Adipocyte (in vitro differentiated cells): ENCODE measurements at regions not wholly inside any gene's neighbourhood (a gene's known extent, or its start where the extent isn't known, plus 50 kb on each side); places are given as distances from the start of the nearest gene placed in this dataset.

Experiments used
- DNase-seq: peaks from one replicate; pipeline ENCODE4 v3.0.0-alpha.2; 2015; ENCODE audit warnings: low read depth
- H3K27me3 ChIP-seq: replicated peaks from 2 replicates; pipeline ENCODE4 v1.7.0; 2013; ENCODE audit warnings: mild to moderate bottlenecking, low read length, moderate library complexity; ENCODE audit not compliant: control insufficient read depth, insufficient read depth
- H3K36me3 ChIP-seq: 2 replicates; pipeline ENCODE4 v1.7.0; 2013; ENCODE audit warnings: low read length, mild to moderate bottlenecking, moderate library complexity; ENCODE audit not compliant: control insufficient read depth, insufficient read depth, severe bottlenecking
- H3K4me1 ChIP-seq: 2 replicates; pipeline ENCODE4 v1.7.0; 2013; ENCODE audit warnings: mild to moderate bottlenecking, low read length, moderate library complexity; ENCODE audit not compliant: control insufficient read depth, insufficient read depth
- H3K4me3 ChIP-seq: 2 replicates; pipeline ENCODE4 v1.7.0; 2013; ENCODE audit warnings: mild to moderate bottlenecking, low read length, moderate library complexity
- H3K9ac ChIP-seq: 2 replicates; pipeline ENCODE4 v1.7.0; 2013; ENCODE audit warnings: mild to moderate bottlenecking, low read length, moderate library complexity
- H3K9me3 ChIP-seq: 2 replicates; pipeline ENCODE4 v1.7.0; 2013; ENCODE audit warnings: mild to moderate bottlenecking, low read length, moderate library complexity; ENCODE audit not compliant: control insufficient read depth

DNA sequence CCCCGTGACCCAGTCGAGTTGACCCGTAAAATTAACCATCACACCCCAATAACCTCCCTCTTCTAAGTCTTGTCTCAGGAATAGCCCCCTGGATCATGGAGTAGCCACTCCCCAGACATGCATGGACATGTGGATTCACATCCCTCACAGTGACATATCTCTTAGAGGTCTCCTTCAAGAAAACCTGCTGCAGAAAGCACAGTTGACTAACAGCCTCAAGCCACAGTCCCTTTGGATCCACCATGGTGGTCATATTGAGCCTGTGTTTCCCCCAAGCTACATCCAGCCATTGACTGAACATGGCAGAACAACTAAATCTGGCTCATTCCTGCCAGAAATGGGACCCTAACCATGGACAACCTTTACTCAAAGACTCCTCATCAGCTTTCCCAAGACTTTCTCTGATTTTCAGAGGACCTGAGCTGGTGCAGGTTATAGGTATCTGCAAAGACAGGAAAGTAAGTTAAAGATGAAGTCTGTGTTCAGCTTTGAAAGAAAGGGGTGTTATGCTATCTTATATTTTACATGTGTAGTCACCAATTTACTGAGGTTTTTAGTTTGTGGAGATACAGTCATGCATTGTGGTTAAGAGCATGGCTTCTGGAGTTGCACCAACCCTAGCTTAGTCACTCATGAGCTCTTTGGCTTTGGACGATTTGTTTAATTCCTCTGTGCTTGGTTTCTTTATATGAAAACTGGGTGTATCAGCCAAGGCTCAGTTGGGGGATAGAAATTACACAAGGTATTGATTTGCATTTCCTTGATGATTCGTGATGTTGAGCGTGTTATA is 219.1 kb downstream of the MYLK4 start:
- Histone ChIP-seq H3K9ac (no peak overlapping the region), H3K9me3 (peaks cover 9% of the 10 kb centered on the region), H3K4me3 (no peak overlapping the region), H3K27me3 (no peaks in the 10 kb centered on the region), H3K4me1 (peaks cover 12% of the 10 kb centered on the region), H3K36me3 (no peaks in the 10 kb centered on the region)
- peak; percentile 78 for DNase-seq

DNA sequence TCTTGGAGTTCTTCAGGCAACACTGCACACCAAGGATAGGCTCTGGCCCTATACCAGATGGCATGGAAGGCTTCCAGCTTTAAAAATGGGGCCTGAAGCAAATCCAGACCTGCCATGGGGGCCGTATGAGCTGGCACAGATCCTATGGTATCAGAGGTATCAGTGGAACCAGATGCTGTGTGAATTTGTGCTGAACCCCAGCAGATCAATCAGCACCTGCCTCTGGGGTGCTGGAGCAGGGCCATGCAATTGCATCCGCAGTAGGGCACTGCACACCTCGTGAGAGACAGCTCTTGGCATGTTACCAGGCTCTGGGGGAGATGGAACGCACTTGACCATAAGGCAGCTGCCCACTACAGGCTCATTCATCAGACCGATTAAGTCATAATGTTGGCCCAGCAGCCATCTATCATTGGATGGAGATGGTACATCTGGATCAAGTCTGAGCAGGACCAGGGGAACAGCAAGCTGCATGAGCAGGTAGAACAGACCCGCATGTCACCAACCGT is 221.5 kb downstream of the MYLK4 start:
- Histone ChIP-seq H3K27me3 (no peaks in the 10 kb centered on the region), H3K36me3 (no peaks in the 10 kb centered on the region), H3K4me1 (peaks cover 12% of the 10 kb centered on the region), H3K4me3 (no peak overlapping the region), H3K9me3 (peaks cover 12% of the 10 kb centered on the region), H3K9ac (no peak overlapping the region)
- DNase-seq, result no peak

DNA sequence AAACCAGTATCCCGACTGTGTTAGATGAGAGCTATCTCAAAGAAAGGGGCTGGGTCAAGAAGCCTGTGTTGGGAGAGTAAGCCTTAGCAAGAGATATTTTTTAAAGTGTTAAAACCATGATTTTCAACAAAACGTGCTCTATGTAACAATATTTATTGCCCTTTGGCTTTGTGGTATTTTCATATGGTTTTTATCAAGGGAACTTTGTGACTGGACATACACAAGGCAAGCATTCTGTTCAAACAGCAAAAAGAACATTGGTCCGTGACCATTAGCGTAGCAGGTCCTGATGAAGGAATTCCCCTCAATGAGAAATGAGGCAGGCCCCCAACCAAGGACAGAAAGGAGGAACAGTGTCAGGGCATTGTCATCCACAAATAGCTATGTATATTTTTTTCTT is 222.6 kb downstream of the MYLK4 start:
- peaks cover 12% of the 10 kb centered on the region for H3K4me1 ChIP-seq
- no peak overlapping the region for H3K4me3 ChIP-seq
- DNase-seq, result peak; percentile 34
- H3K9ac ChIP-seq, result no peak overlapping the region
- no peaks in the 10 kb centered on the region for H3K27me3 ChIP-seq
- H3K36me3 ChIP-seq, result no peaks in the 10 kb centered on the region
- H3K9me3 ChIP-seq, result peaks cover 18% of the 10 kb centered on the region

DNA sequence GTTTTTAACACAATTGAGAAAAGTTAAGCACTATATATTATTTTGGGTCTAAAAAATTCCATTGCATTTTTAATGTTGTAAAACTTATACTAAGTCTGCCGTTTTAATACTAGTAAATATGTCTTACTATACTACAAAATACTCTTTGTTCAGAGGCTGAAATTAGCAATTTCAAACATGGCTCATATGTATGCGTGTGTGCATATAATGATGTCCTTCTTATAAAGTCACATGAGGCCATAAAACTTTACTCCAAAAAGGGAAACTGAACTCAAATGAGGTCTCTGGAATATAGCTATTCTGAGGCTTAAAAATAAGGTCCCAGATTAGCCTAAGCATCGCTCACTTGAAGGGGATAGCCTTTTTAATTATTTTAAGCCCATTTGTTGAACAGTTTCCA is 224.0 kb downstream of the MYLK4 start:
- H3K9me3 ChIP-seq, result peaks cover 9% of the 10 kb centered on the region
- no peak for DNase-seq
- peaks cover 12% of the 10 kb centered on the region for H3K4me1 ChIP-seq
- no peak overlapping the region for H3K9ac ChIP-seq
- H3K36me3 ChIP-seq, result no peaks in the 10 kb centered on the region
- H3K4me3 ChIP-seq, result no peak overlapping the region
- no peaks in the 10 kb centered on the region for H3K27me3 ChIP-seq

DNA sequence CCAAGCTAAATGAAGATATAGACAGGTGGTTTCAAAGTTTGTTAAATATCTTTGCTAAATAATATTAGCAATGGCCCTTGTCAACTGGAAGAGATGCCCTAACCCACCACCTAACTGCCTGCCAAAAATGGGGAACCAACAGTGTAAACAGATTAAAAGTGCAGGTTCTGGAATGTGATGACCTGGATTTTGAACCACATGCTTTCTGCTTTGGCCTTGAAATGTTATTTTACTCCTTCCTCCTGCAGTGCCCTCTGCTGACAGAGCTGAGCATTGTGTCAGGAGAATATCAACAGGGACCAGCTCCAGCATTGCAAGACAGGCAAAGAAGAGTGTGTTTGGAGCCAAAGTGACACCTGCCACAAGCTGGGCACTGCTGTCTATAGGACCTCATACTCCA is 226.6 kb downstream of the MYLK4 start:
- H3K4me3 ChIP-seq, result no peak overlapping the region
- DNase-seq, result no peak
- H3K36me3 ChIP-seq, result no peaks in the 10 kb centered on the region

DNA sequence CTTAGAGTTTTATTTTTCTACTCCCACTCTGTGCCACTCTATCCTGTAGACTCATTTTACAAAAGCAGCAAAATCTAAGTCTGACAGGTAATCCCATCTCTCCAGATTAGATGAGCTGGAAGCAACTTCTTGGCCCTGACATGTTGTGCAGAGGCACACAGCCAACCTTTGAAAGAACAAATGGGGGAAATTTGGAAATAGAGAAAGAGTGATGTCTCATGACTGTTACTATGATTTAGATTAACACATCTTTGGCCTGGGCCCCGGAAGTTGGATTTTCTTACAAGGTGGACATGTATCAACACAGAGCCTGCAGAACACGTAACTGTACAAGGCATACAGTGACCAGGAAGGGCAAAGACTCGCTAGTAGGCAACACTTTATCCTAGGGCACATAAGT is 227.7 kb downstream of the MYLK4 start:
- H3K9me3 ChIP-seq, result peaks cover 25% of the 10 kb centered on the region
- H3K9ac ChIP-seq, result no peak overlapping the region
- no peaks in the 10 kb centered on the region for H3K36me3 ChIP-seq
- H3K4me1 ChIP-seq, result peaks cover 7% of the 10 kb centered on the region
- no peaks in the 10 kb centered on the region for H3K27me3 ChIP-seq
- H3K4me3 ChIP-seq, result no peak overlapping the region
- no peak for DNase-seq

More for the DNA sequence above, 226.6 kb downstream of the MYLK4 start:
- Histone ChIP-seq H3K9ac (no peak overlapping the region), H3K27me3 (no peaks in the 10 kb centered on the region), H3K9me3 (peaks cover 25% of the 10 kb centered on the region), H3K4me1 (peaks cover 7% of the 10 kb centered on the region)

DNA sequence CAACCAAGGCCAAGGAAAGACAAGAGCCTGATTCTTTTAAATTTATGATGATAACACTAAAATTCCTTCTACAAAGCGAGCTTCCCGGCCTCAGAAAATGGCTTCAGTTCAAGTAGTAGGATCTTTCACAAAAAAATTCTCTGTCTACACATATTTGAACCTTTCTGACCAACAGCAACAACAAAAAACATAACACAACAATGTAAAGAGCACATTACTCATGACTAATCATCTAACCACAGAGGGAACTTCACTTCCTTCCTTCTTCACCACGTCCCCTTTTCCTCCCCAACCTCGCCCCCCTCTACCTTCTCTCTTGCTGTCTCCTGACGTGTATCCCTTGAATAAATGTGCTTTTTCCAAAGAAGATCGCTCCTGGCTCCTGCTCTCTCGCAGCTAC is 228.2 kb downstream of the MYLK4 start:
- H3K36me3 ChIP-seq, result no peaks in the 10 kb centered on the region
- H3K4me3 ChIP-seq, result no peak overlapping the region
- H3K9ac ChIP-seq, result no peak overlapping the region
- DNase-seq, result no peak
- H3K9me3 ChIP-seq, result peaks cover 25% of the 10 kb centered on the region
- H3K4me1 ChIP-seq, result peaks cover 1% of the 10 kb centered on the region
- H3K27me3 ChIP-seq, result no peaks in the 10 kb centered on the region

DNA sequence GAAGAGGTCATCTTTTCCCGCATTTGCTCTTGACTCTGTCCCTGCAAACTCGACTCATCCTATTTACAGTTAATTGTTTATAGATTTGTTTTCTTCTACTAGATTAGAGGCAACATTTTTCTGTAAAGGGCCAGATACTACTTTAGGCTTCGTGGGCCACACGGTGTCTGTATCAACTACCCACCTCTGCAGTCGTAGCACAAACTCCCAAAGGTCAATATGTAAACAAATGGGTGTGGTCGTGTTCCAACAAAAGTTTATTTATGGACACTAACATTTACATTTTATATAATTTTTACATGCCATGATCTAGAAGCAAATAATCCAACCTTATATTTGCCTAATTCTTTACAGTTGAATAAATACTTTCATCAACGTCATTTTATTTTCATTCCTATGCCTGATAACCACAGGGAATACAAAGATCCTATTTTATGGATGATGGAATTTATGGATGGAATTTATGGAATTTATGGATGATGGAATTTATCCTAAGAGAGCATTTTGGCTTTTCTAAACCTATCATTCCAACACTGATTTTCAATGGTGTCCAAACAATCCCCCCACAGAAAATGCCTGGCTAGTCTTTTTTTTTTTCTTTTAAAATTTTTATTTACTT is 232.8 kb downstream of the MYLK4 start:
- Histone ChIP-seq H3K36me3 (no peaks in the 10 kb centered on the region), H3K9me3 (peaks cover 16% of the 10 kb centered on the region), H3K9ac (no peak overlapping the region), H3K4me1 (no peaks in the 10 kb centered on the region), H3K27me3 (no peaks in the 10 kb centered on the region), H3K4me3 (no peak overlapping the region)
- no peak for DNase-seq

DNA sequence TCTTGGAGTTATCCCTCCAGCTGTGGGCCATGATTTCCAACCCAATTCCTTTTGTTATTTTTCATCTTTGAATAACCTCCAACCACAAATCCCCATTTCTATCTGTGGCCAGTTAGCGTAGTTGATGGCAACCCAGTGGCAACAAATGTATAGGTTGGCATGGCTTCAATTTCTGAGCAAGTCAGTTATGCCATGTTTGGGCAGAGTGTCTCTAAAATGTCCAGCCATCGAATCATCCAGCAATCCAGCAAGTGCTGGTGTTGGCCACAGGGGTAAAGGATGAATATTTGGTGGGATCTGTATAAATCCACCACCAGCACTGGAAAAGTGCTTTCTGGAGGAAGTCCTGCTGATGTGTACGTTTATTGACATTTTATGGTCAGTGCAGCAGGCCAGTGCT is 233.3 kb downstream of the MYLK4 start:
- no peak overlapping the region for H3K4me3 ChIP-seq
- no peaks in the 10 kb centered on the region for H3K36me3 ChIP-seq
- DNase-seq, result no peak
- H3K9ac ChIP-seq, result no peak overlapping the region
- no peaks in the 10 kb centered on the region for H3K4me1 ChIP-seq
- H3K9me3 ChIP-seq, result peaks cover 16% of the 10 kb centered on the region
- H3K27me3 ChIP-seq, result no peaks in the 10 kb centered on the region

DNA sequence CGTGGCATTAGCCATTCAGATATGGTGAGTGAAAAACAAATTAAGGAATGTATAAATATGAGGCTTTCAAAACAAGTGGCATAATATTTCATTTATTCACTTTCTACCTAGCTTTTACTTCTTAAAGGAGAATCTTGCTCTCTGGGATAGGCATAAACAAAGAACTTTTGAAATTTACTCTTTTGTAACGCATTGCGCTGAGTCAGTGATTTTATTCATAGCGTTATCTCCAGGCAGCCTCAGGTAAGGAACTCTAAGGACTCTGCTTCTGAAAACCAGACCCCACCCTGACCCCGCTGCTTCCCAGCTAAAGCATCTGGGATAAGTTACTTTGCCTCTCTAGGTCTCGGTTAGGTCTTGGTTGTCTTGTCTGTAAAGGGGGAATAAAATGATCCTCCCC is 234.7 kb downstream of the MYLK4 start:
- Histone ChIP-seq H3K27me3 (no peaks in the 10 kb centered on the region), H3K9me3 (peaks cover 16% of the 10 kb centered on the region), H3K36me3 (no peaks in the 10 kb centered on the region), H3K4me1 (no peaks in the 10 kb centered on the region), H3K4me3 (no peak overlapping the region), H3K9ac (no peak overlapping the region)
- no peak for DNase-seq

DNA sequence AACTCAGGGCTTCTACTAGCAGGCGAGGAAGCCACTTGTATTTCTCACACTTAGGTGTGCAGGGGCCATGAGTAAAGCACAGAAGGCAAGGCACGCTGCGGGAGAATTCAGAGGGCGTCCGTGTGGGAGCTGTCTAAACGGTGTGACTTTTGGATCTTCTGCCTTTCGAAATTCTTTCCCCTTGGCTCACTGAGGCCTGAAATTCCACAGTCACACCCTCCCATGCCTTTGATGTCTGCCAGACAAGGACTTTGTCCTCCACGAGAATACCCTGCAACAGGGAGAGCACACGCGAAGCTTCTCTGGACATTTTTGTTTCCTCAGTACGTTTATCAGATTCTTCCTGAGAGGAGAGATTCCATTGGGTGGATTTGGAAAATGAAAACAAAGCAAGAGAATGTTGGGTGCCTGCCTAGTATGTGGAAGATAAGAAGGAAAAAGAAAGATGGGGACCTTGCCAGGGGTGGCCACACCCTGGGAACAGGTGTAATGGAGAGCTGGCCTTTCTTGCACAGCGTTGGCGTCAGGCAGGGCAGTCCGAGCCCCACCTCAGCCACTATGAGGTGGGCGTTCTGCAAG is 235.7 kb downstream of the MYLK4 start:
- Histone ChIP-seq H3K4me3 (no peak overlapping the region), H3K36me3 (no peaks in the 10 kb centered on the region), H3K9me3 (peaks cover 10% of the 10 kb centered on the region), H3K27me3 (peaks cover 3% of the 10 kb centered on the region), H3K9ac (no peak overlapping the region), H3K4me1 (no peaks in the 10 kb centered on the region)
- no peak for DNase-seq
